ENCODE measurements at regions not wholly inside any gene's neighbourhood (a gene's known extent, or its start where the extent isn't known, plus 50 kb on each side); places are given as distances from the start of the nearest gene placed in this dataset.
"Not testable (repeated sequence)": the region's sequence is repeated elsewhere in the genome, so short reads cannot be mapped to it uniquely, and the experiment has no call there.

DNA sequence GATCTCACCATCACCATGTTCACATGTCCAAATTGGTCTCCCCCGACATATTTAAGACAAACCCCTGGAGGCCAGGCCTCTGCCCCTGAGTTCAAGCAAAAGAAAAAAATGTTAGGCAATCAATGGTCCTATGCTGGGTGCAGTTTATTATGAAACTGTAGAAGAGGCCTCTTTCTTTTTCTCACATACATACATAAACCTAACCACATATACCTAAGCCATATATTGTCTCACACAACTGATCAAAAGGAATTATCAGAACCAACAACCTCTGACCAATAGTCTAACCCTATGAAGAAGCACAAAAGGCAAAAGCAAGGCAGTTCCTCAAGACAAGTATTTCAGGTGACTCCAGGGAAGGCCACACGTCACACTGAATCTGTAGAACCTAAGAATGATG is 49.9 kb downstream of the ILRUN start:
- Mint-ChIP-seq H3K9me3 (no peaks in the 10 kb centered on the region), H3K4me1 (ENCODE audit: low read depth) (peaks cover 13% of the 10 kb centered on the region), H3K4me3 (no peak overlapping the region), H3K27me3 (no peaks in the 10 kb centered on the region), H3K36me3 (ENCODE audit: low read depth) (peaks cover 48% of the 10 kb centered on the region), H3K27ac (no peak overlapping the region)

DNA sequence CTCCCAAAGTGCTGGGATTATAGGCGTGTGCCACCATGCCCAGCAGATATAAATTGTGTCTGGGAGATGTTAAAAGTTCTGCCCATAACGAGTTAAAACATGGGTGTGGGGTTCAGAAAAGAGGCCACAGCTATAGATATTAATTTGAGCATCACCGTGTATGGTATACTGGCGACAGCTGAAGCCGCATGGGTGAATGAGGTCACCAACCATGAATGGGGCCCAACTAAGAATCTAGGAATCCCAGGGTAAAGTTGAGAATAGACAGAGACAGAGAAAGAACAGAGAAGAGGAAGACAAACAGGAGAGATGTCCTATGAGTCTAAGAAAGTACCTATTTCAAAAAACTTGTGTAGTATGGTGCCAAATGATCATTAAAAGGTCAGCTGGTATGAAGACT is 50.9 kb downstream of the ILRUN start:
- Mint-ChIP-seq H3K4me1 (ENCODE audit: low read depth) (peaks cover 14% of the 10 kb centered on the region), H3K27ac (no peak overlapping the region), H3K36me3 (ENCODE audit: low read depth) (peaks cover 43% of the 10 kb centered on the region), H3K9me3 (no peaks in the 10 kb centered on the region), H3K4me3 (no peak overlapping the region), H3K27me3 (no peaks in the 10 kb centered on the region)

DNA sequence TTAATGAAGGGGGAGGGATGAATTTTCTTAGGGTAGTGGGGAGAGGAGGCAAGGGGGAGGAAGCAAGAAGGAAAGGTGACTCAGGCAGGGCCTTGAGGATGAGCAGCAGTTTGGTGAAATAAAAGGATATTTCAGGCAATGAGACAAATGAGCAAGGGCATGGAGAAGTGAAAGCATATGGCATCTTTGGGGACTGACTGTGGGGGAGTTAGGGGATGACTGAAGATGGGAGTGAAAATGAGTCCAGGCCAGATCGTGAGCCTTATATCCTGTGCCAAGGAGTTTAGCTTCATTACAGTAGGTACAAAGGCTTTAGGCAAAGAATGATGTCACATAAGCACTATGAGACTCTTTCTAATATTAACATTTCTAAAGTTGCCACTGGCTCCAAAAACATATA is 51.9 kb downstream of the ILRUN start:
- Mint-ChIP-seq H3K9me3 (no peaks in the 10 kb centered on the region), H3K36me3 (ENCODE audit: low read depth) (peaks cover 44% of the 10 kb centered on the region), H3K27me3 (no peaks in the 10 kb centered on the region), H3K4me1 (ENCODE audit: low read depth) (peaks cover 17% of the 10 kb centered on the region), H3K4me3 (no peak overlapping the region), H3K27ac (peak overlapping the region; percentile 0)

DNA sequence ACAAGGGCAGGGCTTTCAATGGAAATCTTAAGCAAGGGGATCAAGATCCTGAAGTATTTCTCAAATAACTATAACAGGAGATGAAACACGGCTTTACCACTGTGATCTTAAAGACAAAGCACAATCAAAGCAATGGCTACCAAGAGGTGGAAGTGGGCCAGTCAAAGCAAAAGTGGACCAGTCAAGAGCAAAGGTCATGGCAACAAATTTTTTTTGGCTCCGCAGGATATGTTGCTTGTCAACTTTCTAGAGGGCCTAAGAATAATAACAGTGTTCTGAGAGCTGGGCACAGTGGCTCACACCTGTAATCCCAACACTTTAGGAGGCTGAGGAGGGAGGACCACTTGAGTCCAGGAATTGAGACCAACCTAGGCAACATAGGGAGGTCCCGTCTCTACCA is 54.1 kb downstream of the ILRUN start:
- H3K27me3 Mint-ChIP-seq, result no peaks in the 10 kb centered on the region
- H3K4me3 Mint-ChIP-seq, result no peak overlapping the region
- H3K4me1 Mint-ChIP-seq (ENCODE audit: low read depth), result peaks cover 29% of the 10 kb centered on the region
- H3K9me3 Mint-ChIP-seq, result no peaks in the 10 kb centered on the region
- H3K27ac Mint-ChIP-seq, result no peak overlapping the region
- H3K36me3 Mint-ChIP-seq (ENCODE audit: low read depth), result peaks cover 48% of the 10 kb centered on the region

DNA sequence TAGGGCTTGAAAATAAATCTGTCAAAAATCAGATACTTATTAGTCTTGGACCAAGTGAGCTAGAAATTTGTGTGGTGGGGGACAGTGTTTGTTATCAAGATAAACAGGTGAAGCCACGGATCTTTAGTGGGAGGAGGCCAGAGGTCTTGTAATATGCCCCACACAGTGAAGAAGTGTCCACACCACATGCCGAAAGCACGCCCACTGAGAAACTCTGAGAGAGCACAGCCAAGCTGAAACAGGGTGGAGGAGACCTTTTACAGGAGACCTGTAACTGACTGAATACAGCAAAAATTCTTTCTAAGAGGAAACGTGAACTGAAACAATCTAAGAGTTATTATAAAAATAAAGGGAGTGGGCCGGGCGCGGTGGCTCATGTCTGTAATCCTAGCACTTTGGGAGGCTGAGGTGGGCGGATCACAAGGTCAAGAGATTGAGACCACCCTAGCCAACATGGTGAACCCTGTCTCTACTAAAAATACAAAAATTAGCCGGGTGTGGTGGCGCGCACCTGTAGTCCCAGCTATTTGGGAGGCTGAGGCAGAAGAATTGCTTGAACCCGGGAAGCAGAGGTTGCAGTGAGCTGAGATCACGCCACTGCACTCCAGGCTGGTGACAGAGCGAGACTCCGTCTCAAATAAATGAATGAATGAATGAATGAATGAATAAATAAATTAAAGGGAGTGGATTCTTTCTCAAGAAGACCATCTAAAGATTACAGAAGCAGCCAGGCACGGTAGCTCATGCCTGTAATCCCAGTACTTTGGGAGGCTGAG is 56.3 kb downstream of the ILRUN start:
- H3K9me3 Mint-ChIP-seq, H3K4me3 Mint-ChIP-seq, H3K27me3 Mint-ChIP-seq: not testable (repeated sequence)
- H3K36me3 Mint-ChIP-seq (ENCODE audit: low read depth), result peaks cover 38% of the 10 kb centered on the region
- H3K4me1 Mint-ChIP-seq (ENCODE audit: low read depth), result peaks cover 29% of the 10 kb centered on the region
- peak overlapping the region; percentile 45 for H3K27ac Mint-ChIP-seq

DNA sequence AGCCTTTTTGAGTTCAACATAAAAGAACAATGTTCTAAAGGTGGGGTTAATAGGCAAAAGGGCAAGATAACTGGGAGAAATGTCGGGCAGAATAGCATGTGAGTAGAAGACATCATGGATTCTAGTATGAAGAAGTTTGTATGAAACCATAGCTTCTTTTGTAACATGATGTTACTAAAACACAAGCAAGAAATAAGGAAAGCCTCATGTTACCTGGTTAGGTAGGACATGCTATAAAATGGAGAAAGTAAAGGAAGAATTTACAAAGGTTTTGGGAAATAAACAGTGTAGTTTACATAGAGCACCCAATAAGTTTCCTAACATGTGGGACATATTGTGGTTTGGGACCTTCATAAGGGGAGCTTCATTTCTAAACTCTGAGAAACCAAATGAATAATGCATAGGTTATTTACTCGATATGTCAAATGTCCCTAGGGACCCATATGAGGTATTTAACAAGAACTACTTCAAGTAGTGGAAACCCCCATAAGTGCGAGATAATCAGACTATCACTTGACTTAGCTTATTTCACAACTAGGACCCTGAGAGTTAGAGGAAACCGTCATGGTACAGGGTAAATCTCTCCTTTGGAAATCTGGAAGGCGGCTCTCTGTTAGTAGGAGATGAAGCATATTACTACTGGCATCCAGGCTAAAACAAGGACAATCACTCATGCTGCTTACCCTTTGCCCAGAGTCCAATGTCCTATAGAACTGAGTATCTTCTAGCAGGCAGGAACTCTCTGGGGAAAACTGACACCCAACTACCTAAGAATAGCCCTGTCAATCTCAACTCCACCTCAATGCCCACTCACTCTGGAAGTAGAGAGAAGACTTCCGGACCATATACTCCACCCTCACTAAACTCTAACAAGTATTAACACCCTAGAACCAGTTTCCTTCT is 57.5 kb downstream of the ILRUN start:
- Mint-ChIP-seq H3K4me1 (ENCODE audit: low read depth) (peaks cover 29% of the 10 kb centered on the region), H3K36me3 (ENCODE audit: low read depth) (peaks cover 27% of the 10 kb centered on the region), H3K27ac (peak overlapping the region; percentile 76)

DNA sequence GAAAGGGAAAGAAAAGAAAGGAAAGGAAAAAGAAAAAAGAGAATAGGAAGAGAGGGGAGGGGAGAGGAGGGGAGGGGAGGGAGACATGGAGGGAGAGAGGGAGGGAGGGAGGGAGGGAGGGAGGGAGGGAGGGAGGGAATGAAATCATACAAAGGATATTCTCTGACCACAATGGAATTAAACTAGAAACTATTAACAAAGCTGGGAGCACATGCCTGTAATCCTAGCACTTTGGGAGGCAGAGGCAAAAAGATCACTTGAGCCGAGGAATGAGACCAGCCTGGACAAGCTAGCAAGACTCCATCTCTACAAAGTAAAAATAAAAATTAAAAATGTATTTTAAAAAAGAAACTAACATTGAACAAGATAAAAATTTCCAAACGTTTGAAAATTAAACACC is 62.8 kb downstream of the ILRUN start:
- no peak overlapping the region for H3K27ac Mint-ChIP-seq
- H3K4me1 Mint-ChIP-seq (ENCODE audit: low read depth), result peaks cover 26% of the 10 kb centered on the region
- H3K9me3 Mint-ChIP-seq, result no peaks in the 10 kb centered on the region
- no peak overlapping the region for H3K4me3 Mint-ChIP-seq
- H3K27me3 Mint-ChIP-seq, result no peaks in the 10 kb centered on the region
- peaks cover 11% of the 10 kb centered on the region for H3K36me3 Mint-ChIP-seq (ENCODE audit: low read depth)

More for the DNA sequence above, 57.5 kb downstream of the ILRUN start:
- Mint-ChIP-seq H3K27me3 (no peaks in the 10 kb centered on the region), H3K9me3 (no peaks in the 10 kb centered on the region), H3K4me3 (no peak overlapping the region)

DNA sequence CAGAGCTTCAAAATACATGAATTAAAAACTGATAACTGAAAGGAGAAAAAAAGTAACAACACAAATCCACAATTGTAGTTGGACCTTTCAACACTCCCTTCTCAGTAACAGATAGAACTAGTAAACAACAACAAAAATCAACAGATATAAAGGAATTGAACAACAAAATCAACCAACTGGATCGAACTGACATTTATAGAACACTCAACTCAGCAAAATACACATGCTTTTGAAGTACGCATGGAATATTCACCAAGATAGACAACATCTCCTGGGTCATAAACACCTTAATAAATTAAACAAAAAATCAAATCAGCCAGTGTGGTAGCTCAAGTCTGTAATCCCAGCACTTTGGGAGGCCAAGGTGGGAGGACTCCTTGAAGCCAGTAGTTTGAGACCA is 63.3 kb downstream of the ILRUN start:
- Mint-ChIP-seq H3K27me3 (no peaks in the 10 kb centered on the region), H3K4me3 (no peak overlapping the region), H3K27ac (no peak overlapping the region), H3K36me3 (ENCODE audit: low read depth) (peaks cover 11% of the 10 kb centered on the region), H3K9me3 (no peaks in the 10 kb centered on the region), H3K4me1 (ENCODE audit: low read depth) (peaks cover 23% of the 10 kb centered on the region)

DNA sequence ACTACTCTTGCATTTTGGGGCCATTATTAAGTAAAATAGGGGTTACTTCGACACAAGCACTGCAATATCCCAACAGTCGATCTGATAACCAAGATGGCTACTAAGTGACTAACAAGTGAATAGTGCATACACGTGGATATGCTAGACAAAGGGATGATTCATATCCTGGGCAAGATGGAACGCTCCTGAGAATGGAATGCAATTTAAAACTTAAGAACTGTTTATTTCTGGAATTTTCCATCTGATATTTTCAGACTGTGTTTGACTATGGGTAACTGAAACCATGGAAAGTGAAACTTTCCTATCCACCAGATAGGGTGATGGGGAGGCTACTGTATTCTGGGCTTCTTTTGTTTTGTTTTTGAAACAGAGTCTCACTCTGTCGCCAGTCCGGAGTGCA is 66.5 kb downstream of the ILRUN start:
- no peaks in the 10 kb centered on the region for H3K9me3 Mint-ChIP-seq
- no peak overlapping the region for H3K27ac Mint-ChIP-seq
- no peaks in the 10 kb centered on the region for H3K27me3 Mint-ChIP-seq
- no peak overlapping the region for H3K4me3 Mint-ChIP-seq
- H3K36me3 Mint-ChIP-seq (ENCODE audit: low read depth), result peaks cover 21% of the 10 kb centered on the region
- H3K4me1 Mint-ChIP-seq (ENCODE audit: low read depth), result peaks cover 26% of the 10 kb centered on the region

DNA sequence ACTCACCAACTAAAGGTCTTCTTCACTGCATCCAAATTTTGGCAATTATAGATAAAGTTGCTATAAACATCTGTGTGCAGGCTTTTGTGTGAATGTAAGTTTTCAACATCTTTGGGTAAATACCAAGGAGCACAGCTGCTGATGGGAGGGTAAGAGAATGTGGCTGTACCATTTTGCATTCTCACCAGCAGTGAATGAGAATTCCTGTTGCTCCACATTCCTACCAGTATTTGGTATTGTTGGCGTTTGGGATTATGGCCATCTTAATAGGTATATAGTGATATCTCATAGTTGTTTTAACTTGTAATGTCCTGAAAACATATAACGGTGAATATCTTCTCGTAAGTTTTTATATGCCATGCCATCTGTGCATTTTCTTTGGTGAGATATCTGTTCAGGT is 69.3 kb downstream of the ILRUN start:
- H3K27me3 Mint-ChIP-seq, result no peaks in the 10 kb centered on the region
- H3K9me3 Mint-ChIP-seq, result no peaks in the 10 kb centered on the region
- H3K27ac Mint-ChIP-seq, result no peak overlapping the region
- H3K4me3 Mint-ChIP-seq, result no peak overlapping the region
- H3K4me1 Mint-ChIP-seq (ENCODE audit: low read depth), result peaks cover 24% of the 10 kb centered on the region
- peaks cover 29% of the 10 kb centered on the region for H3K36me3 Mint-ChIP-seq (ENCODE audit: low read depth)

DNA sequence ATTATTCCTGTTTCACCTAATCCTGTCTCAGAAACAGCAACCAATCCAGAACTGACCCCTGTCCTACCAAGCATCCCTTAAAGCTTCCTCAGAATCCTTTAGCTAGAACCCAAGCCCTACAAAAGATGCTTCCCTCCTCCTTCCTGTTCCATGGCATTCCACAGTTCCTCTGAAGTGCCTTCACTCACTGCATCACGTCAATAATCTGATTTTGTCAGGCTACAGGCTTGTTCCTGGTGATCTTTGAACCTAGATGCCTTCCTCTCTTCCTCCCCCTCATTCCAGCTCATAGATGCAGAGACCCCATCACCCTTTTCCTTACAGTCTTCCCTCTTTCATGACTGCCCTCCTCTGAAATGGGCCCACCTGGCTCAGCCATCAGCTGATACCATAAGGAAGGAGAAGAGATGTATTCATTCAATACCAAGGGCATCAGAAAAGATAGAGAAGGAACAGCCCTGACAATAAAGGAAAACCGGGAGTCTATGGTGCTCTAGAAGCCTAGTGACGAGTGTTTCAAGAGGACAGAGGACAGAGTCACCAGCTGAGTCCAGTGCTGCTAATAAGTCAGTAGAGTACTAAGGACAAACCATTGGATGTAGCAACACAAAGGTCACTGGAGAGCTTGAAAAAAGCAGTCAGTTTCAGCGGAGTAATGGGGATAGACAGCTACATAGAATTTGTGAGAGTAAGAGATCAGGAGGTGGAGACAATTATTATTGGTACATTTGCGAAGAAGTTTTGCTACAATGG is 62.5 kb upstream of the SPDEF start:
- no peak overlapping the region for H3K4me3 Mint-ChIP-seq
- no peak overlapping the region for H3K27ac Mint-ChIP-seq
- H3K36me3 Mint-ChIP-seq (ENCODE audit: low read depth), result peaks cover 4% of the 10 kb centered on the region
- H3K27me3 Mint-ChIP-seq, result no peaks in the 10 kb centered on the region
- peaks cover 3% of the 10 kb centered on the region for H3K4me1 Mint-ChIP-seq (ENCODE audit: low read depth)
- no peaks in the 10 kb centered on the region for H3K9me3 Mint-ChIP-seq

DNA sequence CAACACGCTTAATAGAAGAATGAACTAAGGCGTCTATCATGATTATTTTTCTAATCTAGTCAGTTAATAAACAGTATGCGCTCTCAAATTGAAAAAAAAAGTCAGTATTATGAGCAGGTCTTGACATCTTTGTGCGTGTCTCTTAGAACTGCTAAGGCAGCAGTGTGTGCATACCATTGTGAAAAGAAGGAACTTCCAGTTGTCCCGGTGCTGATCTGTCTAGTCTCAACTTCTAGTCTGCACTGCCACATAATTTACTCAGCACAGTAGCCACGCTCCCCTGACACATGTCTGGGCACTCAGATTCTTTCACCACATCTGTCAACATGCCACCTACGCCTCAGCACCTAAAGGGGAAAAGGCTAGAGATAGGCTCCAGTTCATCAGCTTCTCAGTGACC is 61.1 kb upstream of the SPDEF start:
- H3K36me3 Mint-ChIP-seq (ENCODE audit: low read depth), result no peaks in the 10 kb centered on the region
- H3K4me1 Mint-ChIP-seq (ENCODE audit: low read depth), result no peaks in the 10 kb centered on the region
- H3K27me3 Mint-ChIP-seq, result no peaks in the 10 kb centered on the region
- H3K4me3 Mint-ChIP-seq, result no peak overlapping the region
- H3K9me3 Mint-ChIP-seq, result no peaks in the 10 kb centered on the region
- no peak overlapping the region for H3K27ac Mint-ChIP-seq

DNA sequence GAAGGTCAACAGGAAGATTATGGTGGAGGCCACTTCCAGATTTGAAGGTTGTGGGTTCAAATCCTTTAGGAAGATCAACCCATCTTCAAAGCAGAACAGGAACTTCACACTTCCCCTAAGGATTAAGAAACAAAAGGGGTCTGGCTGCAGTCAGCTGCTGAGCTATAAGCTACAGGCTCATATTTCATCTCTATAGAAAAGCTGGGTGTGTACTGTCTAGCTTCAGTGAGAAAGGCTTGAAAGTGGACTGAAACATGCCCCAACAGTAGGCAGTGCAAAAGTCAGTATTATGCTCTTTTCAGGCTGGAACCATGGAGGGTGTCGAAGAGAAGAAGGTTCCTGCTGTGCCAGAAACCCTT is 60.1 kb upstream of the SPDEF start:
- H3K9me3 Mint-ChIP-seq, result no peaks in the 10 kb centered on the region
- H3K27me3 Mint-ChIP-seq, result no peaks in the 10 kb centered on the region
- H3K4me1 Mint-ChIP-seq (ENCODE audit: low read depth), result no peaks in the 10 kb centered on the region
- H3K36me3 Mint-ChIP-seq (ENCODE audit: low read depth), result no peaks in the 10 kb centered on the region
- H3K27ac Mint-ChIP-seq, result no peak overlapping the region
- H3K4me3 Mint-ChIP-seq, result no peak overlapping the region

DNA sequence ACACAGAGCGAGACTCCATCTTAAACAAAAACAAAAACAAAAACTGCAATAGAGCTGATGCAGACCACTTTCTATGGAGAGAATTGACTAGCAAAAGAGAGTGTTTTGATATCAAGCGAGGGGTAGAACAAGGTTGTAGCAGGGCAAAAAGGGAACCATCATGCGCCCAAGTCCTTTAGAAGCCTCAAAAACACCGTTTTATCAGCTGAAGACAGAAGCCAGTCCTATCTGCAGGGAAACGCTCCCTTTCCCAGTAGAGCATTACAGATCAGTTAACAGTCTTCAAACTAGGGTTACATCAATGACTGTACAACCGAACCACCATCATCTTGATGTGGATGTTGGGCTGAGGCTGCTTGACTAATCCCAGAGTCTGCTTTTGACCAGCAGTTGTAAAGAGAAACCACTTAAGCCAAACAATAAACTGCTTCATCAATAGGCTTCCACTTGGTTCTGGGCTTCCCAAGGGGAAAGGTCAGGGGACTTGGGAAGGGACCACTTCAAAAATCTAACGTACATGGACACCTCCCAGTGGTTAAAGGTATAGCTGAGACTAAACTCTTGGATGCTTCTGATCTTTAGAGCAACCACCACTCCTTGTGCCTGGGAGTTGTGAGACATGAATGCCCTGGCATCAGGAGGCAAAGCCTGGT is 59.6 kb upstream of the SPDEF start:
- H3K4me1 Mint-ChIP-seq (ENCODE audit: low read depth), result peaks cover under 1% of the 10 kb centered on the region
- no peaks in the 10 kb centered on the region for H3K27me3 Mint-ChIP-seq
- no peaks in the 10 kb centered on the region for H3K9me3 Mint-ChIP-seq
- H3K36me3 Mint-ChIP-seq (ENCODE audit: low read depth), result no peaks in the 10 kb centered on the region
- H3K27ac Mint-ChIP-seq, result no peak overlapping the region
- no peak overlapping the region for H3K4me3 Mint-ChIP-seq
